ENCODE measurements at regions not wholly inside any gene's neighbourhood (a gene's known extent, or its start where the extent isn't known, plus 50 kb on each side); places are given as distances from the start of the nearest gene placed in this dataset.

DNA sequence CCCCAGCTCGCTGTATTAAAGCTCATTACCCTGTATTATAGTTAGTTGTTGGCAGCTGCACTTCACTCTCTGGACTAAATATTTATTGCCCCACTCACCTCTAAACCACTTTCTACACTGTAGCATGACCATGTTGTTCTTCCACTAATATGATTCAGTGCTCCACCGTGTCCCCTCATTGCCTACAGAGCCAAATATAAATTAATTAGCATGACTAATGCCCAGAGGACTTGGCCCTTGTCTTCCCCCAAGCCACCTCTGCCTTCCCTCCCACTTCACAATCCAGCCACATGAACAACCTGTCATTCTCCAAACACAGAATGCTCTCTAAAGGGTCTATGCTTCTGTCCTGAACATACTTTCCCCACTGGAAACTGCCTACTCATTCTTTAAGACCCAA, 276.5 kb downstream of the PLPP3 start:
- H3K4me2 ChIP-seq = no peak overlapping the region
- intact Hi-C loops (cut with micrococcal nuclease; ENCODE audit: unreplicated experiment) = no loop called here
- no peak overlapping the region for H3K27ac ChIP-seq

DNA sequence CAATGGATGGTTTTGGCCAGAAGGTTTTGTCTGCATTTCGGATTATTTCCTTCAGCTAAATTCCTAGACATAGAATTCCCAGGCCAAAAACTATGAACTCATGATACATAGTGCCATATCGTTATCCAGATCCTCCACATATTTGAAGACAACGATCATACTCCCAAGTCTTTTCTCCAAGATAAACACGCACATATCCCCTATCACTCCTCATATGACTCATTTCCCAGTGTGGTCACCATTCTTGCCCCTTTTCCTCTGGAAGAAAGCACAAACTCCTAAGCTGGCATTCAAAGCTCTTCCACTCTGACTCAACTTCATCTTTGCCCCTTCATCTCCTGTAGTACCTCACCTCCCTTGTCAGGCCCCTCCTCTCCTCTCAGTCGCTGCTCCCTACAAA, 277.6 kb downstream of the PLPP3 start:
- no peak for DNase-seq
- intact Hi-C loops (cut with micrococcal nuclease; ENCODE audit: unreplicated experiment) = no loop called here
- CTCF ChIA-PET = no interaction called here

More for the DNA sequence above, 276.5 kb downstream of the PLPP3 start:
- Histone ChIP-seq H2AFZ (no peak overlapping the region), H3K4me3 (no peak overlapping the region), H3F3A (ENCODE audit: insufficient read depth, low read depth) (no peaks in the 10 kb centered on the region), H4K20me1 (ENCODE audit: insufficient read depth) (no peaks in the 10 kb centered on the region), H3K79me2 (ENCODE audit: low read depth) (no peaks in the 10 kb centered on the region), H3K36me3 (ENCODE audit: low read depth) (no peaks in the 10 kb centered on the region), H3K9me3 (ENCODE audit: insufficient read depth, low read depth) (peaks cover 4% of the 10 kb centered on the region; the same call in 1 of the 2 replicates), H3K9me2 (ENCODE audit: insufficient read depth) (no peaks in the 10 kb centered on the region), H3K27me3 (ENCODE audit: insufficient read depth, low read depth) (no peaks in the 10 kb centered on the region), H3K4me1 (replicated peaks; ENCODE audit: insufficient read depth) (peaks cover 9% of the 10 kb centered on the region; the same call in 1 of the 2 replicates)
- CTCF ChIA-PET = no interaction called here
- DNase-seq = no peak
- no TSS peak for BruUV-seq (replicated peaks)
- POLR2A ChIA-PET (ENCODE audit: unreplicated experiment) = no interaction called here
- TF ChIP-seq EZH2 (IDR thresholded peaks at IDR 0.05; ENCODE audit: low read depth) = no peak
- TF ChIP-seq, protein P1, sequence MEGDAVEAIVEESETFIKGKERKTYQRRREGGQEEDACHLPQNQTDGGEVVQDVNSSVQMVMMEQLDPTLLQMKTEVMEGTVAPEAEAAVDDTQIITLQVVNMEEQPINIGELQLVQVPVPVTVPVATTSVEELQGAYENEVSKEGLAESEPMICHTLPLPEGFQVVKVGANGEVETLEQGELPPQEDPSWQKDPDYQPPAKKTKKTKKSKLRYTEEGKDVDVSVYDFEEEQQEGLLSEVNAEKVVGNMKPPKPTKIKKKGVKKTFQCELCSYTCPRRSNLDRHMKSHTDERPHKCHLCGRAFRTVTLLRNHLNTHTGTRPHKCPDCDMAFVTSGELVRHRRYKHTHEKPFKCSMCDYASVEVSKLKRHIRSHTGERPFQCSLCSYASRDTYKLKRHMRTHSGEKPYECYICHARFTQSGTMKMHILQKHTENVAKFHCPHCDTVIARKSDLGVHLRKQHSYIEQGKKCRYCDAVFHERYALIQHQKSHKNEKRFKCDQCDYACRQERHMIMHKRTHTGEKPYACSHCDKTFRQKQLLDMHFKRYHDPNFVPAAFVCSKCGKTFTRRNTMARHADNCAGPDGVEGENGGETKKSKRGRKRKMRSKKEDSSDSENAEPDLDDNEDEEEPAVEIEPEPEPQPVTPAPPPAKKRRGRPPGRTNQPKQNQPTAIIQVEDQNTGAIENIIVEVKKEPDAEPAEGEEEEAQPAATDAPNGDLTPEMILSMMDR (conservative IDR thresholded peaks at IDR 0.05) = no peak

DNA sequence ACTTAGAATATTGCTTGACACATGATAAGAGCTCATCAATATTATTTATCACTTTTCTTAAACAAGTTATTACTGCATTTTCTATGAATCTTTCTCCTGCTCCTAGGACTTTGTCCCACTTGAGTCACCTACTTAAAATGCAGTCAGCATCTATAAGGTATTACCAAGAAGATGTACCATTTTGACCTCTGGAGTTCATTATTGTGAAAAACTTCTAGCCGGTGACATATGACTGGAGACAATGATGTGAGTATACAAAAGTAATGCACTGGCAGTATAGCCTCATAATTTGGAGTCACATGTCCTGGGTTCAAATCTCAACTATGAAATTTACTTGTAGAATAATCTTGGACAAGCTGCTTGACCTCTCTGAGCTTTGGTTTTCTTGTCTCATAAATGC, 278.5 kb downstream of the PLPP3 start:
- TF ChIP-seq, protein P1 (conservative IDR thresholded peaks at IDR 0.05) = no peak
- TF ChIP-seq EZH2 (IDR thresholded peaks at IDR 0.05; ENCODE audit: low read depth) = no peak
- no peaks in the 10 kb centered on the region for H3K79me2 ChIP-seq (ENCODE audit: low read depth)
- CTCF ChIA-PET = interaction anchor here (0.6 kb wide), 1 partner anchor 1564 kb away, joined by 10 read pairs; no protein-coding TSS in a partner anchor
- H3K9me2 ChIP-seq (ENCODE audit: insufficient read depth) = no peaks in the 10 kb centered on the region
- H2AFZ ChIP-seq = no peak overlapping the region
- DNase-seq = no peak
- no peaks in the 10 kb centered on the region for H3K9me3 ChIP-seq (ENCODE audit: insufficient read depth, low read depth)
- H3K4me2 ChIP-seq = no peak overlapping the region
- H3K4me1 ChIP-seq (replicated peaks; ENCODE audit: insufficient read depth) = peaks cover 9% of the 10 kb centered on the region; the same call in 1 of the 2 replicates
- intact Hi-C loops (cut with micrococcal nuclease; ENCODE audit: unreplicated experiment) = no loop called here
- no peak overlapping the region for H3K27ac ChIP-seq
- no peak overlapping the region for H3K4me3 ChIP-seq
- no peaks in the 10 kb centered on the region for H3K36me3 ChIP-seq (ENCODE audit: low read depth)
- no peaks in the 10 kb centered on the region for H4K20me1 ChIP-seq (ENCODE audit: insufficient read depth)
- no peaks in the 10 kb centered on the region for H3F3A ChIP-seq (ENCODE audit: insufficient read depth, low read depth)
- no peaks in the 10 kb centered on the region for H3K27me3 ChIP-seq (ENCODE audit: insufficient read depth, low read depth)
- no TSS peak for BruUV-seq (replicated peaks)
- POLR2A ChIA-PET (ENCODE audit: unreplicated experiment) = no interaction called here

More for the DNA sequence above, 277.6 kb downstream of the PLPP3 start:
- BruUV-seq (replicated peaks) = no TSS peak
- Histone ChIP-seq H3K4me1 (replicated peaks; ENCODE audit: insufficient read depth) (peaks cover 9% of the 10 kb centered on the region; the same call in 1 of the 2 replicates), H3K4me2 (no peak overlapping the region), H2AFZ (no peak overlapping the region), H3K9me3 (ENCODE audit: insufficient read depth, low read depth) (no peaks in the 10 kb centered on the region), H3K4me3 (no peak overlapping the region), H3F3A (ENCODE audit: insufficient read depth, low read depth) (no peaks in the 10 kb centered on the region), H3K79me2 (ENCODE audit: low read depth) (no peaks in the 10 kb centered on the region), H3K27ac (no peak overlapping the region), H3K9me2 (ENCODE audit: insufficient read depth) (no peaks in the 10 kb centered on the region), H4K20me1 (ENCODE audit: insufficient read depth) (no peaks in the 10 kb centered on the region), H3K27me3 (ENCODE audit: insufficient read depth, low read depth) (no peaks in the 10 kb centered on the region), H3K36me3 (ENCODE audit: low read depth) (no peaks in the 10 kb centered on the region)
- TF ChIP-seq, protein P1 (conservative IDR thresholded peaks at IDR 0.05) = no peak
- no peak for TF ChIP-seq EZH2 (IDR thresholded peaks at IDR 0.05; ENCODE audit: low read depth)
- POLR2A ChIA-PET (ENCODE audit: unreplicated experiment) = no interaction called here
